ENCODE measurements at regions not wholly inside any gene's neighbourhood (a gene's known extent, or its start where the extent isn't known, plus 50 kb on each side); places are given as distances from the start of the nearest gene placed in this dataset.
"Not testable (repeated sequence)": the region's sequence is repeated elsewhere in the genome, so short reads cannot be mapped to it uniquely, and the experiment has no call there.

GRCh38 chr11:64428693-64429092 is 69.7 kb downstream of the RPS6KA4 start:
- no peak for DNase-seq (ENCODE audit: low read depth)
- H3K4me3 ChIP-seq (ENCODE audit: low read depth, low read length), result no peak overlapping the region
- no peak for TF ChIP-seq CTCF (IDR thresholded peaks at IDR 0.05; ENCODE audit: control insufficient read depth, extremely low read depth, insufficient read depth)

GRCh38 chr11:64429970-64430369 is 71.0 kb downstream of the RPS6KA4 start:
- no peak for TF ChIP-seq CTCF (IDR thresholded peaks at IDR 0.05; ENCODE audit: control insufficient read depth, extremely low read depth, insufficient read depth)
- no peak overlapping the region for H3K4me3 ChIP-seq (ENCODE audit: low read depth, low read length)
- DNase-seq (ENCODE audit: low read depth), result no peak

GRCh38 chr11:64430645-64431044 is 71.7 kb downstream of the RPS6KA4 start:
- H3K4me3 ChIP-seq (ENCODE audit: low read depth, low read length), result no peak overlapping the region
- no peak for DNase-seq (ENCODE audit: low read depth)
- no peak for TF ChIP-seq CTCF (IDR thresholded peaks at IDR 0.05; ENCODE audit: control insufficient read depth, extremely low read depth, insufficient read depth)

GRCh38 chr11:64436000-64436399 is 77.0 kb downstream of the RPS6KA4 start:
- no peak overlapping the region for H3K4me3 ChIP-seq (ENCODE audit: low read depth, low read length)
- TF ChIP-seq CTCF (IDR thresholded peaks at IDR 0.05; ENCODE audit: control insufficient read depth, extremely low read depth, insufficient read depth), result no peak
- no peak for DNase-seq (ENCODE audit: low read depth)

GRCh38 chr11:64437426-64437825 is 78.5 kb downstream of the RPS6KA4 start:
- no peak for TF ChIP-seq CTCF (IDR thresholded peaks at IDR 0.05; ENCODE audit: control insufficient read depth, extremely low read depth, insufficient read depth)
- H3K4me3 ChIP-seq (ENCODE audit: low read depth, low read length), result no peak overlapping the region
- no peak for DNase-seq (ENCODE audit: low read depth)

- TF ChIP-seq CTCF (IDR thresholded peaks at IDR 0.05; ENCODE audit: control insufficient read depth, extremely low read depth, insufficient read depth), result no peak
- no peak for DNase-seq (ENCODE audit: low read depth)
- no peak overlapping the region for H3K4me3 ChIP-seq (ENCODE audit: low read depth, low read length)
These were observed 80.2 kb downstream of the RPS6KA4 start for GRCh38 chr11:64438986-64439771.

GRCh38 chr11:64439772-64440491 is 81.0 kb downstream of the RPS6KA4 start:
- not testable (repeated sequence) for DNase-seq (ENCODE audit: low read depth); H3K4me3 ChIP-seq (ENCODE audit: low read depth, low read length)

Measured in LNCaP clone FGC (cell line).